ENCODE measurements at regions not wholly inside any gene's neighbourhood (a gene's known extent, or its start where the extent isn't known, plus 50 kb on each side); places are given as distances from the start of the nearest gene placed in this dataset.
"Not testable (repeated sequence)": the region's sequence is repeated elsewhere in the genome, so short reads cannot be mapped to it uniquely, and the experiment has no call there.

DNA sequence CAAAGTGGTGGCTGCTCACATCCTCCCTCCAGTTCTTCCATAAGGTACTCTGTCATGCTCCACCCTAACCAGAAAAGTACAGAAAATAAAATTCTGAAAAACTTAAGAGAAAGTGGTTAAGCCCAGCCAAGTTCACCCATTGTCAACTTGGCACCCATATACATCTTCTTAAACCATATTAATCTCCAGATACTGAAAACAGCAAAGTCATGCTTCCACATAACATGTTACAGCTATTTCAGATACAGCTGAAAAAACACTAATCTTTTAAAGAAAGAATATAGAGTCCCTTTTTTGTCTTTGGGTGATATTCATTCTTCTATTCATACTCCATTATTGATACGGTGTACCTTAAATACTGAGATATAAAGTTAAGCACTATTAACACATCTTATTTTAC is 577.8 kb downstream of the KCNT2 start:
- Histone ChIP-seq H3K36me3 (ENCODE audit: insufficient read depth, low read length) (no peaks in the 10 kb centered on the region), H3K27me3 (ENCODE audit: insufficient read depth, low read length) (no peaks in the 10 kb centered on the region), H3K4me1 (ENCODE audit: insufficient read depth, low read length) (no peaks in the 10 kb centered on the region), H3K79me2 (ENCODE audit: insufficient read depth, low read length) (no peaks in the 10 kb centered on the region), H3K4me2 (ENCODE audit: insufficient read depth, low read length) (no peak overlapping the region), H4K20me1 (ENCODE audit: insufficient read depth, low read length) (no peaks in the 10 kb centered on the region), H3K27ac (ENCODE audit: low read depth, low read length) (no peak overlapping the region), H3K4me3 (ENCODE audit: insufficient read depth, low read length) (no peak overlapping the region), H3K9me3 (ENCODE audit: low read depth, low read length) (no peaks in the 10 kb centered on the region), H2AFZ (ENCODE audit: low read length) (no peak overlapping the region)
- TF ChIP-seq, protein P1, sequence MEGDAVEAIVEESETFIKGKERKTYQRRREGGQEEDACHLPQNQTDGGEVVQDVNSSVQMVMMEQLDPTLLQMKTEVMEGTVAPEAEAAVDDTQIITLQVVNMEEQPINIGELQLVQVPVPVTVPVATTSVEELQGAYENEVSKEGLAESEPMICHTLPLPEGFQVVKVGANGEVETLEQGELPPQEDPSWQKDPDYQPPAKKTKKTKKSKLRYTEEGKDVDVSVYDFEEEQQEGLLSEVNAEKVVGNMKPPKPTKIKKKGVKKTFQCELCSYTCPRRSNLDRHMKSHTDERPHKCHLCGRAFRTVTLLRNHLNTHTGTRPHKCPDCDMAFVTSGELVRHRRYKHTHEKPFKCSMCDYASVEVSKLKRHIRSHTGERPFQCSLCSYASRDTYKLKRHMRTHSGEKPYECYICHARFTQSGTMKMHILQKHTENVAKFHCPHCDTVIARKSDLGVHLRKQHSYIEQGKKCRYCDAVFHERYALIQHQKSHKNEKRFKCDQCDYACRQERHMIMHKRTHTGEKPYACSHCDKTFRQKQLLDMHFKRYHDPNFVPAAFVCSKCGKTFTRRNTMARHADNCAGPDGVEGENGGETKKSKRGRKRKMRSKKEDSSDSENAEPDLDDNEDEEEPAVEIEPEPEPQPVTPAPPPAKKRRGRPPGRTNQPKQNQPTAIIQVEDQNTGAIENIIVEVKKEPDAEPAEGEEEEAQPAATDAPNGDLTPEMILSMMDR (IDR thresholded peaks at IDR 0.05; ENCODE audit: extremely low read depth, low read depth, low read length): no peak
- DNase-seq (ENCODE audit: insufficient read length, low spot score, missing footprints): no peak

DNA sequence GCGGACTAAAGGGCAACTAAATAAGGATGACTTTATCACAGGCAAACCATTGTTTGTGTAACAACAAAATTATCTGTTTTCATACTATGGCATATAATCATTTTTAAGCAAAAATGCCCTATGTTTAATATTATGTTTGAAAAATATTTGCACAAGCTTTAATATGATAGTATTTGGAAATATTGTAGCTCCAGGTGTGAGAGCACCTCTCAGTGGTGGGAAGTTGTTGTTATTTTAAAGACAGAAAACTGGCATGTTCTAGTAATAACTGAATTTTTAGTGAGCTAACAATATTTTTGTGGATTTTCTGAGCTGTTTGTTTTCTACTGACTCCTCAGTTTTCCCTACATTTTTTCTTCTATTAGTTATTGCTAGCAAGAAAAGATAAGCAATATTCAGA is 578.8 kb downstream of the KCNT2 start:
- DNase-seq (ENCODE audit: insufficient read length, low spot score, missing footprints): no peak
- H3K79me2 ChIP-seq (ENCODE audit: insufficient read depth, low read length): no peaks in the 10 kb centered on the region
- TF ChIP-seq, protein P1 (IDR thresholded peaks at IDR 0.05; ENCODE audit: extremely low read depth, low read depth, low read length): no peak
- no peak overlapping the region for H2AFZ ChIP-seq (ENCODE audit: low read length)
- no peak overlapping the region for H3K4me2 ChIP-seq (ENCODE audit: insufficient read depth, low read length)
- H3K4me1 ChIP-seq (ENCODE audit: insufficient read depth, low read length): no peaks in the 10 kb centered on the region
- no peaks in the 10 kb centered on the region for H3K9me3 ChIP-seq (ENCODE audit: low read depth, low read length)
- no peaks in the 10 kb centered on the region for H4K20me1 ChIP-seq (ENCODE audit: insufficient read depth, low read length)
- no peaks in the 10 kb centered on the region for H3K36me3 ChIP-seq (ENCODE audit: insufficient read depth, low read length)
- H3K4me3 ChIP-seq (ENCODE audit: insufficient read depth, low read length): no peak overlapping the region
- H3K27ac ChIP-seq (ENCODE audit: low read depth, low read length): no peak overlapping the region
- no peaks in the 10 kb centered on the region for H3K27me3 ChIP-seq (ENCODE audit: insufficient read depth, low read length)

DNA sequence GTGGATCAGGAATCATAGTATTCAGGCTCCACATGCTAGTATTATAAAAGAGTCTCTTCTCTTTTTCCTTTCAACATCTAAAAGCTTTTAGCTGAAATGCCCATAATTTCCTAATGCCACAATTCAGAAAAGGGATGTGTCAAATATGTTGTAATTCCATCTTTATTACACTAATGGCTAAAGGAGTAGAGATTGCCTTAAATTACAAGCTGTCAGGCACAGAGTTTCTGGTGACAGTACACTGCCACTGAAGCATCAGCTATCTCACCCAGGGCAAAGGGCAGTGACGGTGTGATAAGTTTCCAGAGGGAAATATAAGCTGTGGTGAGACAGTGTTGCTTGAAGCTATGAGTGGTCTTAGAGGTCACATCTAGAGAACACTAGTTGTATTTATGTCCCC is 581.1 kb downstream of the KCNT2 start:
- Histone ChIP-seq H3K4me3 (ENCODE audit: insufficient read depth, low read length) (no peak overlapping the region), H4K20me1 (ENCODE audit: insufficient read depth, low read length) (no peaks in the 10 kb centered on the region), H3K4me1 (ENCODE audit: insufficient read depth, low read length) (no peaks in the 10 kb centered on the region), H3K9me3 (ENCODE audit: low read depth, low read length) (peaks cover 2% of the 10 kb centered on the region), H3K36me3 (ENCODE audit: insufficient read depth, low read length) (no peaks in the 10 kb centered on the region), H3K4me2 (ENCODE audit: insufficient read depth, low read length) (no peak overlapping the region), H2AFZ (ENCODE audit: low read length) (no peak overlapping the region), H3K79me2 (ENCODE audit: insufficient read depth, low read length) (no peaks in the 10 kb centered on the region), H3K27me3 (ENCODE audit: insufficient read depth, low read length) (no peaks in the 10 kb centered on the region), H3K27ac (ENCODE audit: low read depth, low read length) (no peak overlapping the region)
- no peak for DNase-seq (ENCODE audit: insufficient read length, low spot score, missing footprints)
- TF ChIP-seq, protein P1 (IDR thresholded peaks at IDR 0.05; ENCODE audit: extremely low read depth, low read depth, low read length): no peak

DNA sequence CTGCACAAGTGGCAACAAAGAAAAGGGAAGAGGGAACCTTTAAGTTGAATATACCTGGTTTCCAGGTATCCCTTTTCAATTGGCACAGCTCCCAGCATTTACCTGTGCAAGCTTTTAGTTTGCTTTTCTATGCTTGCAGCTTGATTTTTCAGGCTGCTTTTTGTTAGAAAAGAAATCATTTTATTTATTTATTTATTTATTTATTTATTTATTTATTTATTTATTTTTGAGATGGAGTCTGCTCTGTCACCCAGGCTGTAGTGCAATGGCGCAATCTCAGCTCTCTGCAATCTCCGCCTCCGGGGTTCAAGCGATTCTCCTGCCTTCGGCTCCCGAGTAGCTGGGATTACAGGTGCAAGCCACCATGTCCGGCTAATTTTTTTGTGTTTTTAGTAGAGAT is 587.1 kb downstream of the KCNT2 start:
- not testable (repeated sequence) for DNase-seq (ENCODE audit: insufficient read length, low spot score, missing footprints); H3K4me1 ChIP-seq (ENCODE audit: insufficient read depth, low read length); H3K36me3 ChIP-seq (ENCODE audit: insufficient read depth, low read length)

DNA sequence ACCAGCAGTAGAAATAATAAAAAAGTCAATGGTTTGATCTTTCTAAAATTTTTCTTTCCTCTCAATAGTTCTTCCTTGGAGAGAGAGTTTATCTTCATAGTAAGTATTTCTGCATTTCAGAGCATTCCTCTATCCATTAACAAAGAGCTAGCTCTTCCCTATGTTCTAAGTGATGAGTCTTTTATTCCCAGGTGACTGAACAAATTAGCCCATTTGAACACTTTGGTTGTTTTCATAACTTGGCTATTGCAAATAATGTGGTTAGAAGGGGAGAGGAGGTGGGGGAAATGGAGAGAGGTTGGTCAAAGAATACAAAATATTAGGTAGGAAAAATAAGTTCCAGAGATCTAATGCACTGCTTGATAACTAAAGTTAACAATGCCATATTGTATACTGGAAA is 598.9 kb downstream of the KCNT2 start:
- DNase-seq (ENCODE audit: insufficient read length, low spot score, missing footprints): no peak
- no peak overlapping the region for H2AFZ ChIP-seq (ENCODE audit: low read length)

More for the DNA sequence above, 587.1 kb downstream of the KCNT2 start:
- H3K4me3 ChIP-seq (ENCODE audit: insufficient read depth, low read length); H3K4me2 ChIP-seq (ENCODE audit: insufficient read depth, low read length); H3K27me3 ChIP-seq (ENCODE audit: insufficient read depth, low read length); H4K20me1 ChIP-seq (ENCODE audit: insufficient read depth, low read length); H3K79me2 ChIP-seq (ENCODE audit: insufficient read depth, low read length); H3K9me3 ChIP-seq (ENCODE audit: low read depth, low read length); H3K27ac ChIP-seq (ENCODE audit: low read depth, low read length); H2AFZ ChIP-seq (ENCODE audit: low read length): not testable (repeated sequence)

More for the DNA sequence above, 598.9 kb downstream of the KCNT2 start:
- H3K79me2 ChIP-seq (ENCODE audit: insufficient read depth, low read length): no peaks in the 10 kb centered on the region
- H4K20me1 ChIP-seq (ENCODE audit: insufficient read depth, low read length): no peaks in the 10 kb centered on the region
- H3K27me3 ChIP-seq (ENCODE audit: insufficient read depth, low read length): no peaks in the 10 kb centered on the region
- no peaks in the 10 kb centered on the region for H3K4me1 ChIP-seq (ENCODE audit: insufficient read depth, low read length)
- H3K9me3 ChIP-seq (ENCODE audit: low read depth, low read length): no peaks in the 10 kb centered on the region
- TF ChIP-seq, protein P1 (IDR thresholded peaks at IDR 0.05; ENCODE audit: extremely low read depth, low read depth, low read length): no peak
- H3K36me3 ChIP-seq (ENCODE audit: insufficient read depth, low read length): no peaks in the 10 kb centered on the region
- no peak overlapping the region for H3K27ac ChIP-seq (ENCODE audit: low read depth, low read length)
- H3K4me3 ChIP-seq (ENCODE audit: insufficient read depth, low read length): no peak overlapping the region
- H3K4me2 ChIP-seq (ENCODE audit: insufficient read depth, low read length): no peak overlapping the region

Measured in osteoblast (primary cell).